OCI-LY1 (cell line): ENCODE measurements at regions not wholly inside any gene's neighbourhood (a gene's known extent, or its start where the extent isn't known, plus 50 kb on each side); places are given as distances from the start of the nearest gene placed in this dataset.

Experiments
- H2AFZ ChIP-seq: fragments of 200-600 bp; sonication (generic), shearing (Covaris generic); 2 replicates; pipeline ENCODE4 v1.6.0; 2014; ENCODE audit warnings: antibody characterized with exemption, mild to moderate bottlenecking, low read length
- H3F3A ChIP-seq: fragments of 200-600 bp; sonication (generic), shearing (Covaris generic); 2 replicates; pipeline ENCODE4 v1.6.0; 2014; ENCODE audit warnings: mild to moderate bottlenecking, antibody characterized with exemption, low read length, moderate library complexity; ENCODE audit not compliant: insufficient read depth
- H3K27ac ChIP-seq: fragments of 200-600 bp; sonication (generic); 2 replicates; pipeline ENCODE4 v1.5.1; 2014; ENCODE audit warnings: low read length, mixed run types, mild to moderate bottlenecking, low read depth; ENCODE audit not compliant: poor library complexity, severe bottlenecking
- H3K27me3 ChIP-seq: fragments of 200-600 bp; sonication (generic); 2 replicates; pipeline ENCODE4 v1.6.0; 2014; ENCODE audit warnings: antibody characterized with exemption, mild to moderate bottlenecking, low read length, moderate library complexity; ENCODE audit not compliant: insufficient read depth
- H3K36me3 ChIP-seq: fragments of 200-600 bp; sonication (generic); 2 replicates; pipeline ENCODE4 v1.6.1; 2014; ENCODE audit warnings: mild to moderate bottlenecking, antibody characterized with exemption, low read length, moderate library complexity, mixed read lengths; ENCODE audit not compliant: insufficient read depth
- H3K4me1 ChIP-seq: fragments of 200-600 bp; sonication (generic); 2 replicates; pipeline ENCODE4 v1.5.1; 2014; ENCODE audit warnings: mild to moderate bottlenecking, low read length, moderate library complexity; ENCODE audit not compliant: insufficient read depth, severe bottlenecking
- H3K4me2 ChIP-seq: fragments of 200-600 bp; sonication (generic), shearing (Covaris generic); 2 replicates; pipeline ENCODE4 v1.6.1; 2014; ENCODE audit warnings: low read length
- H3K4me3 ChIP-seq: fragments of 200-600 bp; sonication (generic); 2 replicates; pipeline ENCODE4 v1.5.1; 2014; ENCODE audit warnings: low read length, low read depth, mild to moderate bottlenecking, mixed read lengths; ENCODE audit not compliant: poor library complexity, severe bottlenecking
- H3K79me2 ChIP-seq: fragments of 200-600 bp; shearing (Covaris generic); 2 replicates; pipeline ENCODE4 v1.6.1; 2016; ENCODE audit warnings: mixed run types, low read length, mixed read lengths; ENCODE audit not compliant: insufficient read depth
- H3K9ac ChIP-seq: fragments of 200-600 bp; sonication (generic), shearing (Covaris generic); 2 replicates; pipeline ENCODE4 v1.6.1; 2014; ENCODE audit warnings: mild to moderate bottlenecking, low read length, mixed read lengths
- H3K9me2 ChIP-seq: fragments of 200-600 bp; sonication (generic), shearing (Covaris generic); 2 replicates; pipeline ENCODE4 v1.6.1; 2014; ENCODE audit warnings: low read depth, mild to moderate bottlenecking, low read length, mixed read lengths
- H3K9me3 ChIP-seq: fragments of 200-600 bp; shearing (Covaris generic); 2 replicates; pipeline ENCODE4 v1.6.1; 2014; ENCODE audit warnings: low read length, mixed read lengths
- H4K20me1 ChIP-seq: fragments of 200-600 bp; sonication (generic), shearing (Covaris generic); 2 replicates; pipeline ENCODE4 v1.6.0; 2016; ENCODE audit warnings: mild to moderate bottlenecking, low read length; ENCODE audit not compliant: insufficient read depth
- CTCF ChIP-seq: fragments of 200-600 bp; sonication (generic), shearing (Covaris generic); IDR thresholded peaks from 2 replicates; pipeline ENCODE4 v1.5.1; 2017; ENCODE audit warnings: mild to moderate bottlenecking, antibody characterized with exemption, low read length, moderate library complexity, mixed read lengths
- EZH2 ChIP-seq: fragments of 200-600 bp; sonication (generic), shearing (Covaris generic); IDR thresholded peaks from 2 replicates; pipeline ENCODE4 v1.8.0; 2017; ENCODE audit warnings: borderline replicate concordance, mixed run types, mild to moderate bottlenecking, antibody characterized with exemption, low read length, moderate library complexity, mixed read lengths

- Histone ChIP-seq H3K4me3 (no peak overlapping the region), H3K4me1 (no peaks in the 10 kb centered on the region), H3K9ac (no peak overlapping the region), H3K9me3 (no peaks in the 10 kb centered on the region), H3K4me2 (no peak overlapping the region), H3K36me3 (no peaks in the 10 kb centered on the region), H3F3A (no peaks in the 10 kb centered on the region), H4K20me1 (no peaks in the 10 kb centered on the region), H2AFZ (no peak overlapping the region), H3K27ac (no peak overlapping the region), H3K79me2 (no peaks in the 10 kb centered on the region), H3K9me2 (no peaks in the 10 kb centered on the region), H3K27me3 (no peaks in the 10 kb centered on the region)
- TF ChIP-seq CTCF = no peak
- no peak for TF ChIP-seq EZH2
Measured at GRCh38 chr4:159902648-159903047, 799.8 kb downstream of the RAPGEF2 start.

GRCh38 chr4:159904906-159905305 is 802.0 kb downstream of the RAPGEF2 start:
- Histone ChIP-seq H3K27ac (no peak overlapping the region), H3K4me3 (no peak overlapping the region), H3K4me2 (no peak overlapping the region), H2AFZ (no peak overlapping the region), H3K36me3 (no peaks in the 10 kb centered on the region), H3K9me2 (no peaks in the 10 kb centered on the region), H3K79me2 (no peaks in the 10 kb centered on the region), H3K27me3 (no peaks in the 10 kb centered on the region), H3F3A (no peaks in the 10 kb centered on the region), H3K4me1 (no peaks in the 10 kb centered on the region), H4K20me1 (no peaks in the 10 kb centered on the region), H3K9me3 (no peaks in the 10 kb centered on the region), H3K9ac (no peak overlapping the region)
- no peak for TF ChIP-seq EZH2
- no peak for TF ChIP-seq CTCF

- Histone ChIP-seq H3K4me1 (no peaks in the 10 kb centered on the region), H3K27ac (no peak overlapping the region), H3K9ac (no peak overlapping the region), H3K9me2 (no peaks in the 10 kb centered on the region), H3K4me3 (no peak overlapping the region), H3K9me3 (no peaks in the 10 kb centered on the region), H3K4me2 (no peak overlapping the region), H2AFZ (no peak overlapping the region), H3K79me2 (no peaks in the 10 kb centered on the region), H3F3A (no peaks in the 10 kb centered on the region), H3K36me3 (no peaks in the 10 kb centered on the region), H4K20me1 (no peaks in the 10 kb centered on the region), H3K27me3 (no peaks in the 10 kb centered on the region)
- TF ChIP-seq EZH2 (no peak), CTCF (no peak)
Measured at GRCh38 chr4:159906051-159906450, 803.2 kb downstream of the RAPGEF2 start.
